ENCODE measurements at regions not wholly inside any gene's neighbourhood (a gene's known extent, or its start where the extent isn't known, plus 50 kb on each side); places are given as distances from the start of the nearest gene placed in this dataset.

GRCh38 chr1:208741296-208741695 lies 497.1 kb upstream of the PLXNA2 start:
- no peak for DNase-seq

GRCh38 chr1:208743361-208743760 lies 499.2 kb upstream of the PLXNA2 start:
- DNase-seq: no peak

- no peak for DNase-seq
These were observed 503.8 kb upstream of the PLXNA2 start for GRCh38 chr1:208747979-208748378.

- DNase-seq: no peak
These were observed 504.4 kb upstream of the PLXNA2 start for GRCh38 chr1:208748387-208749165.

- DNase-seq: no peak
These were observed 512.3 kb upstream of the PLXNA2 start for GRCh38 chr1:208756339-208756981.

GRCh38 chr1:208757846-208758245 lies 513.7 kb upstream of the PLXNA2 start:
- DNase-seq: no peak

- no peak for DNase-seq
These were observed 515.1 kb upstream of the PLXNA2 start for GRCh38 chr1:208759255-208759654.

GRCh38 chr1:208763971-208764370 lies 519.8 kb upstream of the PLXNA2 start:
- no peak for DNase-seq

- no peak for DNase-seq
These were observed 522.6 kb upstream of the PLXNA2 start for GRCh38 chr1:208766832-208767231.

- DNase-seq: no peak
These were observed 523.6 kb upstream of the PLXNA2 start for GRCh38 chr1:208767816-208768215.

- no peak for DNase-seq
These were observed 528.7 kb upstream of the PLXNA2 start for GRCh38 chr1:208772891-208773290.

GRCh38 chr1:208775841-208776240 lies 531.7 kb upstream of the PLXNA2 start:
- DNase-seq: no peak

GRCh38 chr1:208778417-208778816 lies 534.2 kb upstream of the PLXNA2 start:
- DNase-seq: no peak

- no peak for DNase-seq
These were observed 537.3 kb upstream of the PLXNA2 start for GRCh38 chr1:208781391-208782045.

- no peak for DNase-seq
These were observed 538.0 kb upstream of the PLXNA2 start for GRCh38 chr1:208782186-208782585.

- no peak for DNase-seq
These were observed 541.4 kb upstream of the PLXNA2 start for GRCh38 chr1:208785629-208786028.

- DNase-seq: no peak
These were observed 543.0 kb upstream of the PLXNA2 start for GRCh38 chr1:208787219-208787618.

GRCh38 chr1:208788013-208788540 lies 543.9 kb upstream of the PLXNA2 start:
- DNase-seq: no peak

GRCh38 chr1:208791456-208791855 lies 547.3 kb upstream of the PLXNA2 start:
- DNase-seq: no peak

GRCh38 chr1:208793861-208794345 lies 549.7 kb upstream of the PLXNA2 start:
- no peak for DNase-seq

- DNase-seq: no peak
These were observed 555.0 kb upstream of the PLXNA2 start for GRCh38 chr1:208799186-208799585.

- DNase-seq: no peak
These were observed 559.0 kb upstream of the PLXNA2 start for GRCh38 chr1:208803011-208803811.
